Activated CD8-positive, alpha-beta memory T cell treated with anti-CD3 and anti-CD28 coated beads for 24 hours (primary cell): ENCODE measurements at regions not wholly inside any gene's neighbourhood (a gene's known extent, or its start where the extent isn't known, plus 50 kb on each side); places are given as distances from the start of the nearest gene placed in this dataset.
"Not testable (repeated sequence)": the region's sequence is repeated elsewhere in the genome, so short reads cannot be mapped to it uniquely, and the experiment has no call there.

ENCODE experiments used
- DNase-seq: peaks from one replicate; pipeline ENCODE4 v3.0.0-alpha.2; 2020

DNA sequence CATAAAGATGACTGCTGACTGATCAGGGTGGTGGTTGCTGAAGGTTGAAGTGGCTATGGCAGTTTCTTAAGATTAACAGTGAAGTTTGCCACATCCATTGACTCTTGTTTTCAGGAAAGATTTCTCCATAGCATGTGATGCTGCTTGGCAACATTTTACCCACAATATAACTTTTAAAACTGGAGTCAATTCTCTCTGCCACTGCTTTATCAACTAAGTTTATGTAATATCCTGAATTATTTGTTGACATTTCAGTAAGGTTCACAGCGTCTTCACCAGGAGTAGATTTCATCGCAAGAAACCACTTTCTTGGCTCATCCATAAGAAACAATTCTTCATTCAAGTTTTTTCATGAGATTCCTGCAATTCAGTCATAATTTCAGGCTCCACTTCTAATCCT is 166.5 kb upstream of the SPRY1 start:
- no peak for DNase-seq

DNA sequence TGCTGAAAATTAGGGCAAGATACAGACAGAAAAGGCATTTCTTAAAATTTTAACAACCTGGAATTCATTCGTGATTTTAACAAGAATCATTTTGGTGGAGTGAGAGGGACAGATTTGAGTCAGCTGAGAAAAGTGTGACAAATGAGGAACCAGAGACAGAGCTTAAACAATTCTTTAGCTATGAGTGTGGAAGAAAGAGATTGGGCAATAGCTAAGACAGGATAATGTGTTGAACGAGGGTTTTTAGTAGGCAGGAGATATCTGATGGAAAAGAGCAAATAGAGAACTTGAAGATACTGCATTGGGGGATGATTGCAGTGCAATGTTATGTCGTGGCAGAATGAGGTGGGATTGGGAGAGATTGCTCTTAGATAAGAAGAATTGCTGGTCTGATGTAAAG is 164.2 kb upstream of the SPRY1 start:
- DNase-seq: no peak

DNA sequence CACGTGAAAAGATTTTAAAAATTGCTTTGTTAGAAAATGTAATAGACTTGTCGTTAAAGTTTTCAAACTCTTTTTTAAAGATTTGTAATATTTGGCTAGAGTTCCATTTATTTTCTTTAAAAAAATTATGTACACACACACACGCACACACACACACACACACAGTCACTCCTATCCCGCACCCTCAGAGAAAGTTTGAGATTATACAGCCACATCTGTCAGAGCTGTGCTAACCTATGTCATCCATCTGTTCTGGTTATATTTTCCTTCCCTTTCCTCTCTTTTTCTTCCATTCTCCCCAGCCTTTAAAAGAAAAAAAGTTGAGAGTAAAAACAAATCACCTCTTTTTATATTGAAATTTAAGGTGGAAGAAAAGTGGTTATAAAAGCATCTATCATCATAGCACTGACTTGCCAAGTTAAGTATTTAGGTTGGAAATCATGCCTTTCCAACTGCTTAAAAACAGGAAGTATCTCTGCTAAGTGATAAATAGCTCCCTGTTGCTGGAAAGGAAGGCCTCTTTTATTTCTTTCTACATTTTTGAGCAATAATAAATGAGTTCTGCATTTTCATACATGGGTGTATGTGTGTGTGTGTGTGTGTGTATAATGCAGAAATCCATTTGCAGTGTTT is 163.3 kb upstream of the SPRY1 start:
- DNase-seq: no peak

DNA sequence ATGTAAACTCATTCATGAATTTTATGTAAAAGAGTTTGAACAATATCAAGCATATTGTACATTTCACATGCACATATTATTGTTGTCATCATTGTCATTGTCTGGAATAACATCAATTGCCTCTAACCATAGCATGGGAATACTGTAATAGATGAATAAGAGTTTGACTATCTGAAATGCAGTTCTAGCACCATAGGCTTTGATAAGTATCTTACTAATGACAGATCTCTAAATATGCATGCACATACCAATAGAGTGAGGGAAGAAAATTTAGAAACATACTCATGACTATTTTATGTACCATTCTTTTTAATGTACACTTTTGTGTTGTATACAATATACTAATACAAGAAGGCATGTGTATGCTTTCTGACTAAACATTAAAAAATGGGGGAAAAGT is 161.6 kb upstream of the SPRY1 start:
- DNase-seq: no peak

DNA sequence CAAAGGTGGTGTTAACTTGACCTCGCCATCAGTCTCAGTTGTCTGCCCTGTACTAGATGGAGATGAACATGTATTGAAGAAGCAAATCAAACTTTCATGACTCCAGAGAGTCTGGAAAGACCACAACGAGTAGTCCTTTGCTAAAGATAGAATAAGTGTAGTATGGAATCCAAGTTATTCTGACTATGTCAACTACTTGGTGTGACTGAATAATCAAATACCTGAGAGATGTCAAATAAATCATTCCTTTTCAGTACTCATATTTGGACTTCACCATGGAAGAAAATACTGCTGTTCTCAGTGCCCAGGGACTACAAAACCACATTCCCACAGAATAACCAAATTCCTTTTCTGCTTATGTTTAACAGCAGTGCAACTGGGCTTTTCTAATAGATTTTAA is 161.2 kb upstream of the SPRY1 start:
- no peak for DNase-seq

DNA sequence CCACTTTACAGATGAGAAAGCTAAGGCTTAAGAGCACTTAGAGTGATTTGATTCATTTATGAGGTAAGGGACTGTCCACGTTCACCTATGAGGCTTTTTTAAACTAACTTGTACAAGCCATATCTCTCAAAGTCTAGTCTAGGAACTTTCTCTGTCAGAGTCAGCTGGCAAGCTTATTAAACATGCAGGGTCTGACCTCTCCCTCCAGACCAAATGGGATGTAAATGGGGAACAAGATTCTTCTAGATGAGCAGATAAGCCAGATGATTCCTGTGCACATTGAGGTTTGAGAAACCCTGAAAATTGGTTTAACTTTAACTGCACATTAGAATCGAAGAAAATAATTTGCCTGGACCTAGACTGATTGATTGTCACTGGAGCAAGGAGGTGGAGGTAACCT is 160.0 kb upstream of the SPRY1 start:
- no peak for DNase-seq

DNA sequence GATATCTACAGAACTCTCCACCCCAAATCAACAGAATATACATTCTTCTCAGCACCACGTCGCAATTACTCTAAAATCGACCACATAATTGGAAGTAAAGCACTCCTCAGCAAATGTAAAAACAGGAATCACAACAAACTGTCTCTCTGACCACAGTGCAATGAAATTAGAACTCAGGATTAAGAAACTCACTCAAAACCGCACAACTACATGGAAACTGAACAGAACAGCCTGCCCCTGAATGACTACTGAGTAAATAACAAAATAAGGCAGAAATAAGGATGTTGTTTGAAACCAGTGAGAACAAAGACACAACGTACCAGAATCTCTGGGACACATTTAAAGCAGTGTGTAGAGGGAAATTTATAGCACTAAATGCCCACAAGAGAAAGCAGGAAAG is 156.3 kb upstream of the SPRY1 start:
- not testable (repeated sequence) for DNase-seq

DNA sequence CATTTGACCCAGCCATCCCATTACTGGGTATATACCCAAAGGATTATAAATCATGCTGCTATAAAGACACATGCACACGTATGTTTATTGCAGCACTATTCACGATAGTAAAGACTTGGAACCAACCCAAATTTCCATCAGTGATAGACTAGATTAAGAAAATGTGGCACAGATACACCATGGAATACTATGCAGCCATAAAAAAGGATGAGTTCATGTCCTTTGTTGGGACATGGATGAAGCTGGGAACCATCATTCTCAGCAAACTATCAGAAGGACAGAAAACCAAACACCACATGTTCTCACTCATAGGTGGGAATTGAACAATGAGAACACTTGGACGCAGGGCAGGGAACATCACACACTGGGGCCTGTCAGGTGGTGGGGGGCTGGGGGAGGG is 153.4 kb upstream of the SPRY1 start:
- not testable (repeated sequence) for DNase-seq

DNA sequence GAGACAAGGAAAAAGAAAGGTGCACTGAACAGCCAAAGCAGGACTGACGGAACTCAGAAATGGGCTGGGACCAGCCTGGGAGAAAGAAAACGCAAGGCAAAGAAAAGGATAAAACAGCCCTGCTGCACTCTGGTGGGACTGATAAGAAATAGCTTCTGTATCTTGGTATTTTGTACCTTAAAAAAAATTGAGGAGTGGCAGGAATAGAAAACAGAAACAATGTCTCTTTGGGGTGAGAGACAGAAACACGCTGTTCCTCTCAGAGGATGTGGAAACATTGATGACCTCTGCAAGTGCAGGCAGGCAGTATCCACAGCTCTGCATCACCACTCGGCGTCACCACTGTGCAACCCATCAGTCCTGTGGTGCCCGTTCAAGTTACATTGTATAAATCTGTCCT is 152.5 kb upstream of the SPRY1 start:
- DNase-seq: no peak

DNA sequence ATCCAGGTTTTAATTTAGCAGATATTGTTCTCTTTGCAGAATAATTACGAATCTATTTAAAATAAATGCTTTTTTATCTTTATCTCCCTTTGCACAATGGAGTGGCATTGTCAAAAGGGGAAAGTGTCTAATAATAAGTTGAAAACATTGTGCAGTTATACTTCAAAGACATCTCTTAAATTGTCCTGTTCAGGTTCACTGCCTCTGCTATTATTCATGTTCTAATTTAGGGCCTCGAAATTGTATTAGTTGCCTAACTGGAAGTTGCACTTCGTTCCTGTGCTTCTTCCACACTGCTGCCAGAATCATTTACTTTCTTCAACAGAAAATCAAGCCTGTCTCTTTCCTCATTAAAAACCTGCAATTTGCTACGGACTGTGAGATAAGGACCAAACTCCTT is 150.5 kb upstream of the SPRY1 start:
- DNase-seq: no peak

DNA sequence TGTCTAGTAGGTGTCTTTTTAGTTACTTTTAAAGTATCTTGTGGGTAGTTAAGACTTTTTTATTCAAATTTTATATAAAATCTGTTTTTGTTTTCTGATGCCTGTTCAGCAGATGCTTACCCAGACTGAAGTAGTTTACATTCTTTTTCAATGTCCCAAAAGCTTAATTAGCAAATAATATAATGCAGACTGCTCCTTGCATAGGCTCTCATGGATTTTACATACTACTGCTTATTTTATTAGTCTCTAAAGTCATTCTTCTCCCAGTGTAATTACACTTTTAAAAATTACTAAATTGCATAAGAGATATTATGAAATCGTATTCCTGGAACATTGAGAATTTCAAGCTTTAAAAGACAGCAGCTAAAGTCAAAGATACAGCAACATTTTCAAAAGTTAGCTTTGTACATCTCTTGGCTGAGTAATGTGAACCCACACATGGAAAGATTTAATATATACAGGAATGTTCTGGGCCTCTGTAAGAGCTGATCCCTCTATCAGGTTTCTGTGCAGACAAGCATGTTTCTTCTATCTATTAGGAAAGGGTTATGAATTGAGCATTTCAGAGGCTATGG is 148.4 kb upstream of the SPRY1 start:
- DNase-seq: no peak

DNA sequence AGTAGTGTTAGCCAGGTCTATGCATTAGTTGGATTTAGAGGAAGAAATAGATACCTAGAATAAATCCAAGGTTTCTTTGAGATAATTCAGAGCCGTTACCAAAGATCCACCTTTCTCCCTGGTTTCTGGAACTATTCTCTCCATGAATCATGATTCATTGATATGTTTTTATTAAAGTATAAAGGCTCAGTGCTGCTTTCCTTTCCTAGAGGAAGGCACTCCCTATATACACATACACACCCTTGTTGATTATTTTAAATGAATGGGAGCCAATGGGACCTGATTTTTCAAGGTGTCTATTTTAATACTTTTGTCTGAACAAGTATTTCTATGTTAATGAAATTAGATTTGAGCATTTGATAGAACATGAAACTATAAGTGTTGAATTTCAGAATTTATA is 146.8 kb upstream of the SPRY1 start:
- no peak for DNase-seq

DNA sequence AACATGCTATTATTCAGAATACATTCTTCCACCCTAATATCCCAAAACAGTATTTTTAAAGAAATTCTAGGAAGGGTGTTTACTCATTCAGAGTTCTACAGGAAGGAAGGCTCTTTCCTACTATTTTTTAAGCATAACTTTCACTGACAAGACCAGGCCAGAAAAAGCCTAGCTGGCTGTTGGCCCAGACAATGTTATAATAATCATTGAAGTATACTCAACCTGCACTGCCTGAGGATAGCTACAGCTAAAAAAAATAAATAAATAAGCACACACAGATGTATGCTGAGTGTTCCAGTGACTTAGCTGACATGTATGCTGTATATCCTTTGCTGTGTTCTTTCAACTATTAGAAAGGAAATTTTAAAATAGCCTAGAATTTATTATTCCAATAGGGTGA is 145.8 kb upstream of the SPRY1 start:
- DNase-seq: no peak

DNA sequence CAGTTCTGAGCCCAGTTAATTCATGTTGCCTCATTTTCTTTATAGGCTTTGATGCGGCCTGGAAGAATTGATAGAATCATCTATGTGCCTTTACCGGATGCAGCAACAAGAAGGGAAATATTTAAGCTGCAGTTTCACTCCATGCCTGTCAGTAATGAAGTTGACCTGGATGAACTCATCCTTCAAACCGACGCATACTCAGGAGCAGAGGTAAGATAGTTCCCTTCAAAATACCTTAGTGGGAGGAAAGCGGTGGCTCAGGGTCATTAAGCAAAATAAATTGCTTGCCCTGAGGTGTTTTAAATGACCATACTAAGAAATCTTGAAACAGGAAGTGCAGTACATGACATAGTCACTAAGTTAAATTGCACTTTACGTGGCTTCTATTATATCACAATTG is 140.6 kb upstream of the SPRY1 start:
- no peak for DNase-seq

DNA sequence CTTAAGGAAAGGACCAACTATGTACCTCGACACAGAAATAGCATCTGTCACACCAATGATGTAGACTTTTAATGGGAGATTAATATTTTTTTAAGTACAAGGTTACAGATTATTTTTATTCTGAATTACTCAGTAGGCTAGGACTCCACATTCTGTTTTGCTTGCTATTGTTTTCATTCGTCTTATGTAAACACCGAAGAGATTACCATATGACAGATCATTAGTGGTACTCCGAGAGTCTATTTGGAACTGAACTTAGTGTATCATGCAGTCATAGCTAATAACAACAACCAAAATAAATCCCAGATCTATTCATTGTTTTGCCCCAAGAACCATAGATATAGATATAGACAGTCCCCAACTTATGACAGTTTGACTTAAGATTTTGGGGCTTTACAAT is 139.7 kb upstream of the SPRY1 start:
- DNase-seq: no peak

DNA sequence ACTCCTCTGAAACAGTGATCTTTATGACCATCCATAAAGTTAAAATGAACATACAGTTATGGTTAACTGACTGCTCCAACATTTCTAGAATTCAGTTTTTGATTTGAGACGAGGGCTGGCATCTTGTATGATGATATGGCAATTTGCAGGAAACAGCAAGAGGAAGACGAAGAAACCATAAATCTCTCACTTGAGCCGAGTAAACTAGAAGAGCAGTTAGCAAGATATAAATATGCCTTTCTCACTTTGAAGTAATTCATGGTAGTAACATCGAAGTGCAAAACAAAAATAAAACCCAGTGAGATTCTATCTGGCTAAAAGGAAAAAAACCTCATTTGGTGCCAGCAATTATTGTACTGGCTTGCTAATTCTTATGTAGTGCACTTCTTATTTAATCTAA is 139.0 kb upstream of the SPRY1 start:
- DNase-seq: no peak

DNA sequence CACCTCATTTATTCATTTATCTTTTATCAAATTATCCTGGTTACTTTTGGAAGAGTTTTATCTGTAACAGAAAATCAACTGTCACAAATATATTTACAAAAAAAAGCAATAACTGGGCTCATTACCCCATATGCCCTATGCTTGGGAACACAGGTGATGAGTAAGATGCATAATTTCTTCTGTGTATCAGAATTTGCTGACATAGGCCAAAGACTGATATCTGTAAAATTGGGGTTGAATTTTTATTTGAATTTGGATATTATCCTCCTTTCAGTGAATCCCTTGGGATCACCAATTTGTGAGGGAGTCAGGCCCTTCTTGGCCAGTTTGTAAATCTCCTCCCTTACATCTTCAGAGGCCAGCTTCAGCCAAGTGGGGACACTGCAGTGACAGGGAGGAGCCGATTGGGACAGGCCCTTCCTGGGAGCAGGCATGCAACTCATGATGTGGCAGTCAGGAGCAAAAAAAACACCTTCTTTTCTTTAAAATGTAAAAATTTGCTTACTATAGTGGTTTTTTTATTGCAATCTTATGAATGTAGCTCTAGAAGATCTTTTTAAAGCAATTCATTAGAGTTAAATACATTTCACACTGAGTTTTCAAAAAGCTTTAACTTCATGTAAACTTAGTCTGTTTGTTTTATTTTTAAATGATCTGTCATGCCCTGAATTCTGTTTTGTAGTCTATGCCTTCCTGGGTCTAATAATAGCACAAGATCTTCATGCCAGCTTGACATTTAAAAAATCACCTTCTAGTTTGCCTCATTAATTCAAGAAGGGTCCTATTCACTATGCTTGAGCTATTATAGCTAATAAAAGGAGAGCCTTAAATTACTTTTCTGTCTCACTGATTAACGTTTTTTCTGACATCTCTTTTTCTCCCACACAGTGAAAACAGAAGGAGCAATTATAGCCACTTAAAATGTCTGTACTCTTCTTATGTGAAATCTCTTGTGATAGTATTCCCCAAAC is 136.6 kb upstream of the SPRY1 start:
- DNase-seq: no peak

DNA sequence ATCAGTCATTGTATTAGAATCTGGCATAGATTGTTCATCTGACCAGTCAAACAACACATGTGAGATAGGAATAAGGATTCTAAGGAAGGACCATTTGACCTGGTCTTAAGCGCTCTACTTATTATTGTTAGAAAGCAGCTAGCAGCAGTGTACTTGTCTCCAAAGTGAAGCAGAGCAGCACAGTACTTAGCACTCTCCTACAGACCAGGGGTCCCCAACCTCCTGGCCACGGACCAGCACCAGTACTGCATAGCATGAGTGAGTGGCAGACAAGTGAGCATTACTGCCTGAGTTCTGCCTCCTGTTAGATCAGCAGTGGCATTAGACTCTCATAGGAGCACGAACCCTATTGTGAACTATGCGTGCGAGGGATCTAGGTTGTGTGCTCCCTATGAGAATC is 135.9 kb upstream of the SPRY1 start:
- DNase-seq: no peak

DNA sequence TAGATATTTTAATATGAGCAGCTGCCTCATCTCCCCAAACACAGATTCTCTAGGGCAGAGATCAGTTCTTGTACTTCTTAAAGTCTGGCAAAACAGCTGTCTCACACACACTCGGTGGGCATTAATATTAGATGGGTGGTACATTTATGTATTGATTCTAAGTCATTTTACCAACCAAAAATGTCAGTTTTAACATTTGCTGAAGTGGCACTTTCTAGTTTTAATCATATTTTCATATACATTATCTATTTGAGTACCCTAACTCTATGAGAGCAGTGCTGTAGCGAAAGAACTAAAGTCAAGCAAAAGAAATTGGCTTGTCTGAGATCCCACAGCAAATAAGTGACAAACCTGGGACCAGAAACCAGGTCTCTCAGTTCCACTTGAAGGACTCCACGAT is 134.5 kb upstream of the SPRY1 start:
- no peak for DNase-seq

DNA sequence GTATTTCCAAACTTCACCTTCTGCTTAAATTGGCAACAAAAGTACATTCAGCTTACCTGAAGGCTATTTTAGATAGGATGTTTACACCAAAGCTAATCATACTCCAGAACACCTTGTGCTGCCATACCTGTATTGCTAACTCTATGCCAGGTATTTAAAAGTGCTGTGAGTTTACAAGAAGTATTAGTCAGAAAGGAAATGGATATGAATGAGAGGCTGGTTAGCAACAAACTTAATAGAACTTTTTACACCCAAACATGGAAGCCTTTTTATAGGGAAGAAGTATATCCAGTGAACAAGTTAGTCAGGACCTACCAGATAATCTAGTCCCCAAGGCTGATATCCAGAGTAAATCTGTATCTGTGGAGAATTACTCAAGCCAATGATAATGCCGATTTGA is 131.2 kb upstream of the SPRY1 start:
- no peak for DNase-seq

DNA sequence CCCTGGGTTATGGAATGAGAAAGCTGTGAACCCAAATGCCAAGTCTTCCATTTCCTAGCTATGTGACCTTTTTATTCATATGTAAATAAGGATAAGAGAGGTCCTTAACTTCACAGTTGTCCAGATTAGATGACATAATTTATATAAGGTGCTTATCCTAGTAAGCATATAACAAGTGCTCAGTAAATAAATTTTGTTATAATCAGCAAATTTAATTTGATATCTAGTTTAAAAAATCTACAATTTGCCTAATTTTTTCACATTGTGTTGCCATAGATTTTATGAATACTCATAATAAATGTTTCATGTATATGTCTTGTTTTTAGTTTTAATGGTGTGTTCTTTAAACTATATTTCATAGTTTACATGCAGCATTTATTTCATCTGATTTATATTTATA is 130.4 kb upstream of the SPRY1 start:
- DNase-seq: no peak

DNA sequence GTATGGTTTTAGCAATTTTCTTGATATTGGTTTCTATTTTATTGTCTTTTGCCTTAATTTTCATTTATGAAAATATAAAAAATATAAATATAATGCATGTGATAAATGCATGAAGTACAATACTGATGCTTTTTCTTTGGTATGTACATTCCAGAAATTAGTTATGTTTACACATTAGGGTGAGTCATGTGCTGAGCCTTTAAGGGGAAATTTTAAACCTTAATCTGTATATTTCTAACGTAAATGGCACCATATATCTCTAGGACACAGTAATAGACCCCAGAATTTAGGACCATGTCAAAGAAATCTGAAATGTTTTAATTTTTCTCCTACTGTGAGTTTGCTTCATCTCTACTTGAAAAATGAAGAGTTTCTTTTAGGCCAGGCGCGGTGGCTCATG is 117.8 kb upstream of the SPRY1 start:
- DNase-seq: no peak

DNA sequence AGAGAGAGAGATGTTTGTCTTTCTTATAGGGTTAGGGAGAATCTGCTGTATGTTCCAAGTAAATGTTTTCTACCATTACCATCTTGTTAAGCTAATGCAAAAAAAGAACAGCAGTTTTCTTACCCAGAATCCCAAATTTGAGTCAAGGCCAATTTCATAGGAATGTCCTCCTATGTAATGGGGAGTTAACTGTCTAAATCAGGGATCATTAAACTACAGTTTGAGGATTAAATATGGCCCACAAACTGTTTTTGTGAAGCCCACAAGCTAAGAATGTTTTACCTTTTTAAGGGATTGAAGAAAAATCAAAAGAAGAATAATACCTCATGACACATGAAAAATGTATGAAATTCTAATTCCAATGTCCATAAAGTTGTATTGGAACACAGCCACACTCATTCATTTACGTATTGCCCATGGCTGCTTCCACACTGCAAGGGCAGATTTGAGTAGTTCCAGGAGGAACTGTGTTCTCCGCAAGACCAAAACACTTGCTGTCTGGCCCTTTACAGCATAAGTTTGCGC is 113.2 kb upstream of the SPRY1 start:
- no peak for DNase-seq

DNA sequence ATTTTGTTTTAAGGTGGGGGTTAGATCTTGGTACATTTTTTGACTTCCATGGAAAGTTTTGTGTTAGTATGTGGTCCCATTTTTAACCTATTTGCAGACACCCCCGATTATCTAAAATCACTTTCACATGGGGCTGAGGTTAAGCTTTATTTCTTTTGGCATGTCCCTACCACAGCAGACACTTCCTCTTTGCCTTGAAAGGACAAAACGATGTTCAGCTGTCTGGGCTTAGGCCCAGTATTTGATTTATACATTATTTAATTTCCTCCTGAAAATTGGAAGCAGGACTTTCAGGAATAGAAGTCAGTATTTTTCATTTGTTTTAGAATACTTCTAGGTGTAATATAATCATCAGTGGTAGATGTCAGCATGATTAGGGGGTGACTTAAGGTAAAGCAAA is 112.4 kb upstream of the SPRY1 start:
- DNase-seq: no peak
